Stomach (tissue), 8 donors: ENCODE measurements at regions not wholly inside any gene's neighbourhood (a gene's known extent, or its start where the extent isn't known, plus 50 kb on each side); places are given as distances from the start of the nearest gene placed in this dataset.

Source experiments
- DNase-seq, 2 donors: peaks; one replicate each; pipeline versions ENCODE4 v3.0.0 to v3.0.0-alpha.2; 2013 to 2019
- H3K27ac ChIP-seq, 5 donors: fragments of 200-600 bp in 4 of 5; sonication (generic) in 4 of 5; one replicate each; pipeline ENCODE4 v1.5.1; 2013 to 2019; ENCODE audit warnings: mild to moderate bottlenecking in 1 of 5, moderate library complexity in 1 of 5
- H3K27me3 ChIP-seq, 3 donors: fragments of 200-600 bp; sonication (generic); one replicate each; pipeline ENCODE4 v1.5.1; 2017 to 2019; ENCODE audit warnings: mixed run types in 1 of 3
- H3K36me3 ChIP-seq, 4 donors: fragments of 200-600 bp; sonication (generic); 1 replicate in 3 of 4; 2 replicates in 1 of 4; pipeline ENCODE4 v1.5.1; 2016 to 2019
- H3K4me1 ChIP-seq, 4 donors: fragments of 200-600 bp; sonication (generic); one replicate each; pipeline ENCODE4 v1.5.1; 2016 to 2019
- H3K4me3 ChIP-seq, 4 donors: fragments of 200-600 bp; sonication (generic) in 3 of 4; one replicate each; pipeline ENCODE4 v1.5.1; 2016 to 2019; ENCODE audit warnings: mild to moderate bottlenecking in 1 of 4
- H3K9me3 ChIP-seq, 4 donors: fragments of 200-600 bp; sonication (generic); one replicate each; pipeline ENCODE4 v1.5.1; 2016 to 2019
- CTCF ChIP-seq, 7 experiments: fragments of 450-650 bp in 4 of 7; fragments of 200-600 bp in 3 of 7; sonication (generic) in 3 of 7; IDR thresholded peaks; one replicate each; pipeline ENCODE4 v1.5.1; 2016 to 2019; ENCODE audit warnings: antibody characterized with exemption in 7 of 7, control low read depth in 2 of 7, mild to moderate bottlenecking in 1 of 7
- EP300 ChIP-seq: sonication (generic); formaldehyde crosslinking; IDR thresholded peaks from one replicate; pipeline ENCODE4 v1.6.1; 2017; ENCODE audit warnings: antibody characterized with exemption
- POLR2A ChIP-seq, 4 donors: fragments of 450-650 bp; IDR thresholded peaks; one replicate each; pipeline ENCODE4 v1.6.1; 2016; ENCODE audit warnings: antibody characterized with exemption in 4 of 4, control low read depth in 2 of 4, mild to moderate bottlenecking in 1 of 4, moderate library complexity in 1 of 4
- POLR2AphosphoS5 ChIP-seq, 3 donors: sonication (generic); formaldehyde crosslinking; IDR thresholded peaks; one replicate each; pipeline ENCODE4 v1.6.1; 2016; ENCODE audit warnings: antibody characterized with exemption in 3 of 3
- WGBS, 5 donors: extraction: QIAGEN DNeasy Blood & Tissue Kit in 3 of 5; methylation state at CpG; one replicate each; pipeline versions ENCODE4 v1.1.5 to v1.1.7; 2013 to 2018; 5-methylcytosine and 5-hydroxymethylcytosine counted together
- intact Hi-C: fragments of 100-400 bp; cut with DNase I; formaldehyde crosslinking; loops from one replicate; pipeline ENCODE4 v1.15.1; 2023; ENCODE audit warnings: low total_unique reads
- donor health status: healthy with polysubstance abuse.
- donor health status: Bipolar disorder and iron deficiency.
- donor health status: healthy.

- DNase-seq = no peak
- Histone ChIP-seq H3K4me3 (no peak overlapping the region), H3K36me3 (no peaks in the 10 kb centered on the region), H3K4me1 (no peaks in the 10 kb centered on the region), H3K27me3 (no peaks in the 10 kb centered on the region), H3K9me3 (peaks cover 0 to 5% (median 2%) of the 10 kb centered on the region in 4 donors), H3K27ac (no peak overlapping the region)
- TF ChIP-seq POLR2A (IDR thresholded peaks at IDR 0.05) = no peak
- no peak for TF ChIP-seq POLR2AphosphoS5 (IDR thresholded peaks at IDR 0.05)
- TF ChIP-seq CTCF (IDR thresholded peaks at IDR 0.05) = no peak
- no peak for TF ChIP-seq EP300
- intact Hi-C loops = no loop called here
- WGBS, 5 donors = 57 to 76% (median 65%) methylated on average over 1 of the region's 1 CpG
Observed at GRCh38 chr4:130573742-130574141, 1477.8 kb downstream of the C4orf33 start.

- no peaks in the 10 kb centered on the region for H3K36me3 ChIP-seq
- H3K27me3 ChIP-seq = no peaks in the 10 kb centered on the region
- intact Hi-C loops = no loop called here
- TF ChIP-seq POLR2A (IDR thresholded peaks at IDR 0.05) (no peak), CTCF (IDR thresholded peaks at IDR 0.05) (no peak), EP300 (no peak), POLR2AphosphoS5 (IDR thresholded peaks at IDR 0.05) (no peak)
- no peaks in the 10 kb centered on the region for H3K4me1 ChIP-seq
- no peak overlapping the region for H3K4me3 ChIP-seq
- no peak for DNase-seq
- no peak overlapping the region for H3K27ac ChIP-seq
- WGBS, 5 donors = 75 to 86% (median 82%) methylated on average over 2 of the region's 2 CpGs
- peaks cover 0 to under 1% (median 0%) of the 10 kb centered on the region in 4 donors for H3K9me3 ChIP-seq
Observed at GRCh38 chr4:130574215-130574614, 1478.3 kb downstream of the C4orf33 start.

GRCh38 chr4:130576218-130576617 is 1480.3 kb downstream of the C4orf33 start:
- WGBS, 5 donors = 63 to 93% (median 83%) methylated on average over 1 of the region's 1 CpG

GRCh38 chr4:130591091-130591490 is 1495.1 kb downstream of the C4orf33 start:
- Histone ChIP-seq H3K4me1 (no peaks in the 10 kb centered on the region), H3K27me3 (no peaks in the 10 kb centered on the region), H3K27ac (no peak overlapping the region), H3K9me3 (no peaks in the 10 kb centered on the region), H3K36me3 (no peaks in the 10 kb centered on the region), H3K4me3 (no peak overlapping the region)
- DNase-seq = no peak
- intact Hi-C loops = no loop called here
- no peak for TF ChIP-seq EP300
- no peak for TF ChIP-seq POLR2AphosphoS5 (IDR thresholded peaks at IDR 0.05)
- no peak for TF ChIP-seq POLR2A (IDR thresholded peaks at IDR 0.05)
- TF ChIP-seq CTCF (IDR thresholded peaks at IDR 0.05) = no peak
- 72 to 87% (median 82%) methylated on average over 2 of the region's 2 CpGs for WGBS, 5 donors

More at GRCh38 chr4:130576218-130576617, 1480.3 kb downstream of the C4orf33 start:
- no peaks in the 10 kb centered on the region for H3K9me3 ChIP-seq
- H3K36me3 ChIP-seq = no peaks in the 10 kb centered on the region
- H3K27me3 ChIP-seq = no peaks in the 10 kb centered on the region
- TF ChIP-seq POLR2AphosphoS5 (IDR thresholded peaks at IDR 0.05) = no peak
- DNase-seq = peak in 1 of 2 donors; percentile 43
- H3K27ac ChIP-seq = no peak overlapping the region
- no peaks in the 10 kb centered on the region for H3K4me1 ChIP-seq
- intact Hi-C loops = no loop called here
- H3K4me3 ChIP-seq = no peak overlapping the region

- 75 to 87% (median 83%) methylated on average over 4 of the region's 4 CpGs for WGBS, 5 donors
- no peaks in the 10 kb centered on the region for H3K4me1 ChIP-seq
- H3K36me3 ChIP-seq = no peaks in the 10 kb centered on the region
- TF ChIP-seq POLR2A (IDR thresholded peaks at IDR 0.05) (no peak), EP300 (no peak), POLR2AphosphoS5 (IDR thresholded peaks at IDR 0.05) (no peak), CTCF (IDR thresholded peaks at IDR 0.05) (no peak)
- no peak overlapping the region for H3K27ac ChIP-seq
- no peak for DNase-seq
- no peaks in the 10 kb centered on the region for H3K9me3 ChIP-seq
- no peak overlapping the region for H3K4me3 ChIP-seq
- intact Hi-C loops = no loop called here
- no peaks in the 10 kb centered on the region for H3K27me3 ChIP-seq
Observed at GRCh38 chr4:130600706-130601105, 1504.8 kb downstream of the C4orf33 start.
